ENCODE measurements at regions not wholly inside any gene's neighbourhood (a gene's known extent, or its start where the extent isn't known, plus 50 kb on each side); places are given as distances from the start of the nearest gene placed in this dataset.

DNA sequence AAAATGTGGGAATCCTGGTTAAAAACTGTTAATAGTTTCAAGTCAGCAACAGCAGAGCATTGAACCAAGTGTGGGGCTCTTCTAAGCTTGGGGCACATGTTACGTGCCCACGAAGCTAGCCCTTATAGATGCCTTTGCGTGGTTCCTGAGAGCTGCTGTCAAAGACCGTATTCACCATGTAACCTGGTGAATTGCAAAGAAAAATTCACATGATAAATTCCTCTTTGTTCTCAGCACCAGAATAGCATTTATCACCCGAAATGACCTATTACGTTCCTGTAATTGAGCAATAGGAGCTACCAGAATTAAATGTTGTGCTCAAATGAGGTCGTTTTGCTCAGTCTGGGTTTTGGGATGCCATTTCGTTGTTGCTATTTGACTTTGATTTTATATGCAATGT lies 202.6 kb upstream of the PRPS1L1 start:
- no peak for DNase-seq (ENCODE audit: low read depth)
- H3K4me3 ChIP-seq (ENCODE audit: low read depth, low read length): no peak overlapping the region
- TF ChIP-seq, protein P1, sequence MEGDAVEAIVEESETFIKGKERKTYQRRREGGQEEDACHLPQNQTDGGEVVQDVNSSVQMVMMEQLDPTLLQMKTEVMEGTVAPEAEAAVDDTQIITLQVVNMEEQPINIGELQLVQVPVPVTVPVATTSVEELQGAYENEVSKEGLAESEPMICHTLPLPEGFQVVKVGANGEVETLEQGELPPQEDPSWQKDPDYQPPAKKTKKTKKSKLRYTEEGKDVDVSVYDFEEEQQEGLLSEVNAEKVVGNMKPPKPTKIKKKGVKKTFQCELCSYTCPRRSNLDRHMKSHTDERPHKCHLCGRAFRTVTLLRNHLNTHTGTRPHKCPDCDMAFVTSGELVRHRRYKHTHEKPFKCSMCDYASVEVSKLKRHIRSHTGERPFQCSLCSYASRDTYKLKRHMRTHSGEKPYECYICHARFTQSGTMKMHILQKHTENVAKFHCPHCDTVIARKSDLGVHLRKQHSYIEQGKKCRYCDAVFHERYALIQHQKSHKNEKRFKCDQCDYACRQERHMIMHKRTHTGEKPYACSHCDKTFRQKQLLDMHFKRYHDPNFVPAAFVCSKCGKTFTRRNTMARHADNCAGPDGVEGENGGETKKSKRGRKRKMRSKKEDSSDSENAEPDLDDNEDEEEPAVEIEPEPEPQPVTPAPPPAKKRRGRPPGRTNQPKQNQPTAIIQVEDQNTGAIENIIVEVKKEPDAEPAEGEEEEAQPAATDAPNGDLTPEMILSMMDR (conservative IDR thresholded peaks at IDR 0.05; ENCODE audit: low read depth, low read length): no peak

DNA sequence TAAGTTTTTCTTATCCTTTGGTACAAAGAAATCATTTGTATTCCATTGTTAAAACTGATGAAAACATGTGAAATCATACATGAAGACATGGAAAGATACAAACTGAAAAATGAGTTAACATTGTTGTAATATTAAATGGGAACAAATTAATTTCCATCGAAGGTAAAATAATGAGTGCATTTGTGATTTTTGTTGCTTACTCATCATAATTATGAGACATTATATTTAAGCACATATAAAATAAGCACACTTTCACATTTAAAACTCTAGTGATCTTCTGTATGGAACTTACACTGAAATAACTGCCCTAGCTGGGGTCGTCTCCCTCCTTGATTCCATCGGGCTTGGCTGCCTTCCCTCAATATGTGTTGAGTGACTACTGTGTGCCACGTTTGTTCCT lies 204.2 kb upstream of the PRPS1L1 start:
- TF ChIP-seq, protein P1 (conservative IDR thresholded peaks at IDR 0.05; ENCODE audit: low read depth, low read length): no peak
- DNase-seq (ENCODE audit: low read depth): no peak
- H3K4me3 ChIP-seq (ENCODE audit: low read depth, low read length): no peak overlapping the region

DNA sequence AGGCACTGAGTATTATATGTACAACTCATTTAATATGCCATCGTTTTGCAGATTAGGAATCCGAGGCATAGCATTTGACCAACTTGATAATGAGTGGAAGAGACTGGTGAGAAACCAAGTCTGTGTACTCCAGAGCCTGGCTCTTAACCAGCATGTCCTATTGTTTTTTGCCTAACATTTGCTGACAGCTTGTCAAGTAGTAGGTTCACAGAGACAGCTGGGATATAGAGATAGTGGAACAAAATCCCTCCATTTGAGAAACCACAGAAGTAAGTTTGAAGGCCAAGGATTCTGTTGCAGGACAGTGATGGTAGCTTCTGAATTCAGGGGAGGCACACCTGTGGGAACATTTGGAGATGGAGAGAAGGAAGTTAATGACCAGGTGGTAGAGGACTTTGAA lies 206.9 kb upstream of the PRPS1L1 start:
- DNase-seq (ENCODE audit: low read depth): no peak
- H3K4me3 ChIP-seq (ENCODE audit: low read depth, low read length): no peak overlapping the region
- TF ChIP-seq, protein P1 (conservative IDR thresholded peaks at IDR 0.05; ENCODE audit: low read depth, low read length): no peak

DNA sequence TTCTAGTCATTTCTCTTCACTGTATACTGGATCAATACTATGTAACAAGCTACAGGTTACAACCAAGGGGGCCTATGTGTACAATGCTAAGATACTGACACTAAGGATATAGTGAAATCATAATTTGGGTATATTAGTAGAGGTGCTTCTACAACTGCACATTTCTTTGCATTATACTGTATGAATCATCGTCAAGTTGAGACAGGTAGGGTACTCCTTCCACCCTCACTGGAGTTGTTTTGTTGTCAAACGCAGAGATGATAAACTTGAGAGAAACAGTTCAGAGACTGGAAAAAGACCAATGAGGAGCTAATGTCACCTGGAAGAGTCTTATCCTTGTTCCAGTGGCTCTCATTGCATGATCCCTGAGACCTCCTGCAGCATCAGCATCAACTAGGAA lies 208.2 kb upstream of the PRPS1L1 start:
- TF ChIP-seq, protein P1 (conservative IDR thresholded peaks at IDR 0.05; ENCODE audit: low read depth, low read length): no peak
- no peak for DNase-seq (ENCODE audit: low read depth)
- H3K4me3 ChIP-seq (ENCODE audit: low read depth, low read length): no peak overlapping the region

DNA sequence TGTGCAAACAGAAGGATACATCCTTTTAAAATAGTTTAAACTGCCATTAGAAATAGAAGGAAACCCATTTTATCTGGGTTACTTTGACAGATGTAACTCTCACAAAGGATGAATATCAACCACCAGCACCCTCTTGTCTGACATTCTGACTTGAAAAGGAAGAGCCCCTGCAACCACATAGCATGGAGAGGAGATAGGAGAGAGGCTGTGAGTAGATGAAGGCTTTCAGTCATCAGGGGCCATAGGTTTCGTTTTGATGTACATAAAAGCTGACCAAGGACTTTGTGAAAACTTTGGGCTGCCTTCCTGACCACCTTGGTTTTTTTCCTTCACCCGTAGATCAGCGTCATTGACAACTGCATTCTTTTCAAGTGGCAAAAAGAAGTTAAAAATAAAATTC lies 211.6 kb upstream of the PRPS1L1 start:
- H3K4me3 ChIP-seq (ENCODE audit: low read depth, low read length): no peak overlapping the region
- TF ChIP-seq, protein P1 (conservative IDR thresholded peaks at IDR 0.05; ENCODE audit: low read depth, low read length): no peak
- DNase-seq (ENCODE audit: low read depth): no peak

DNA sequence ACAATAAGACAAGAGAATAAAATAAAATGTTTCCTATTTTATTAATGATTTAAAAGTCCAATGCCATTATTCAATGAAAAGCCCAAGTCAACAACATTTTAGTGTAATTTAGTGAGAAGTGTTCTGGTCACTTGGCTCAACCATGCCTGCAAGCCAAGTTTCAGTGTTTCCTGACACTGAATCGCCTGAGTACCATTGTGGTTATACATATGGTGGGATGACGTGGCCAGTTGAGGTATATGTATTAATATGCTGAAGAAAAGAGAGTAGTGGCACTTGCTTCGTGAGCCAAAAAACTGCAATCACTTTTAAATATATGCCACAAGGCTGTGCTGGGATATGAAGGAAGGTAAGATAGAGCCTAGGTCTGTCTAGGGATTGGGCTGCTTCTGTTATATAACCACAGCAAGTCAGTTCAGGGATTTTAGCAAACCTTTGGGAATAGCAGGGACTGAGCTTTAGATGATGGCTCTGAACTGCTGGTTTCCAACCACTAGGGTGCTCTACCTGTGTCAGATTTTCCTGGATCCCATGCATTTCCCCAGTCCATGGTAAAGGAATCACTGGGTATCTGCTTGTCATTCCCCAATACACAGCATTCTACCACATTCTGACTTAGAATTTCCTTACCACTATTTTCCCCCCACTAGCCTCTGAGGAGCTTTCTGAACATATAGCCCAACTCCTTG lies 214.0 kb upstream of the PRPS1L1 start:
- TF ChIP-seq, protein P1 (conservative IDR thresholded peaks at IDR 0.05; ENCODE audit: low read depth, low read length): peak; percentile 19
- no peak for DNase-seq (ENCODE audit: low read depth)

DNA sequence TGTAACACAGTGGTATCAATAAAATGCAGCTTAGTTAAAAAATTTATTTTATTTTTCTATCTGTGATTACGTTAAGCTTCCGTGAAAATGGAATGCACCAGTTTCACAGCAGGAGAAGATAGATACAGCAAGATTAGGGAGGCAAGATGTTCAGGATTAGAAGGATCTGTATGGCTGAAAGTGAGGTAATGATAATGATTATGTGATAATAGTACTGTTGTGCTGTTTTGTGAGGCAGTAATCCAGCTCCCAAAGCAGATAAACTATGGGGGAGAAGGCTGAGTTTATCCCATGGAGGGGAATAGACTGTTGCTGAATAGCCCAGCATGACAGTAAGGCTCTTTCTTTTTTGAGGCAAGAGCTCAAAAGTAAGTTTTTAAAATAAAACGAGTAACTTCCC lies 216.1 kb upstream of the PRPS1L1 start:
- TF ChIP-seq, protein P1 (conservative IDR thresholded peaks at IDR 0.05; ENCODE audit: low read depth, low read length): no peak

More for the DNA sequence above, 214.0 kb upstream of the PRPS1L1 start:
- no peak overlapping the region for H3K4me3 ChIP-seq (ENCODE audit: low read depth, low read length)

More for the DNA sequence above, 216.1 kb upstream of the PRPS1L1 start:
- no peak for DNase-seq (ENCODE audit: low read depth)
- no peak overlapping the region for H3K4me3 ChIP-seq (ENCODE audit: low read depth, low read length)

Measured in epithelial cell of proximal tubule (primary cell).